Left lobe of liver (tissue), 2 donors: ENCODE measurements at regions not wholly inside any gene's neighbourhood (a gene's known extent, or its start where the extent isn't known, plus 50 kb on each side); places are given as distances from the start of the nearest gene placed in this dataset.

ENCODE experiments used
- ATAC-seq: fragments of 200-7000 bp; cut with Tn5 transposase; one replicate; pipeline ENCODE4 v1.9.1; 2020; ENCODE audit warnings: mild to moderate bottlenecking, moderate library complexity
- DNase-seq: peaks from one replicate; pipeline ENCODE4 v3.0.0-alpha.2; 2020; ENCODE audit warnings: low spot score
- donor health status: DM: no; HTN: no; CAD: no; lungs with moderate emphysema.
- donor health status: DM: no; HTN: yes; CAD: no.

DNA sequence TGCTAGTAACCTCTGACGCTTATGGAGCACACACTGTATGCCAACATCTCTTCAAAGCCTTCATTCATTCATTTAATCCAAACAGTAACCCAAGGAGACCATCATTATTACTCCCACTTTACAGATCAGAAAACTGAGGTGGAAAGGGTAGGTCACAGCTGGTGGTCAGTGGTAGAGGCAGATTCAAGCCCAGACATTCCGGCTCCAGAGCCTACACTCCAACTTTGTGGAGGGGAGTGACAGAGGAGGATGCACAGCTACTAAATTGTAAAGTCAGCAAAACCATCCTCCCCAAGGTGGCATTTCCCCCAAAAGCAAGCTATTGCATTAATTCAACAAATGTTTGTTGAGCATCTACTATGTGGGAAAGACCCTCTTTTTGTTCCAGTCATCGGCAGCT lies 110.5 kb upstream of the CPEB4 start:
- DNase-seq, result no peak

DNA sequence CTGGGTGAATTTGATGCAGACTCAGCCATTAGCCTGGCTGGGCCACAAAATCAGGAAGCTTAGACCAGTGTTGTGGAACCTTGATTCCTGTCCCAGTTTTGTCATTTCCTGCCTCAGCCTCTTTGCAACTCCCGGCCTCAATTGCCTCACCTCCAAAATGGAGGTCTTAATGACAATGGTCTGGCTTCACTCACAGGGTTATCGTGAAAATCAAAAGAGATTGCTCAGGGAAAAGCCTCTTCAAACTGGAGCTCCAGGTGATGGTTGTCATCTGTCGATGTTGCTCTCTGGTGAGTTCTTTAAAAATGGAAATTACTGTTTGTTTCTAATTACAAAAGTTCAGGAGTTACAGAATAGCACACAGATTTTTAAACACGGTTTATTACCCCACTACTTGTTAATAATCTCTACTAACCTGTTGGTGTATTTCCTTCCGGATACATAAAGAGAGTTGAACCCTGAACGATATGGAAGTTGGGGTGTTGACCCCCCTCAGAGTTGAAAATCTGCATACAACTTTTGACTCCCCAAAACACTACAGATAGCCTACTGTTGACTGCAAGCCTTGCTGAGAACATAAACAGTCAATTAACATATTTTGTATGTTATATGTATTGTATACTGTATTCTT lies 109.9 kb upstream of the CPEB4 start:
- DNase-seq (no peak), ATAC-seq (no peak)

More for the DNA sequence above, 110.5 kb upstream of the CPEB4 start:
- ATAC-seq, result no peak

DNA sequence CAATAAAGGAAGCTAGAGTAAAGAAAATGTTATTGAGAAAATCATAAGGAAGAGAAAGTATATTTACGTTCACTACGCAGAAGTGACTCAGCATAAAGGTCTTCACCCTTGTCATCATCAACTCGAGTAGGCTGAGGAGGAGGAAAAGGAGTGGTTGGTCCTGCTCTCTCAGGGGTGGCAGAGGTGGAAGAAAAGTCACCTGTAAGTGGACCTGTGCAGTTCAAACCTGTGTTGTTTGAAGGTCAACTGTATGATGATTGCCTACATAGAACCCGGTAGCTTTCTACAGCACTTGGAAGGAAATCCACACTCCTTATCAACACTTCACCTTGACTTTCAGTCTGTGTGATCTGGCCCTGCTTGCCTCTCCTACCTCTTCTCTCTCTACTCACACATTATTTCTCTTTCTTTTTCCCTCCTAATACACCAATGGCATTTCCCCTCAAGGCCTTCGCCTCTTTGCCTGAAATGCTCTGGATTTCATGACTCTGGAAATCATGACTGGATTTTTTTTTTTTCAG lies 109.3 kb upstream of the CPEB4 start:
- DNase-seq (no peak), ATAC-seq (no peak)

- DNase-seq, result no peak
- no peak for ATAC-seq
Observed at GRCh38 chr5:173780235-173781234, 107.6 kb upstream of the CPEB4 start.

DNA sequence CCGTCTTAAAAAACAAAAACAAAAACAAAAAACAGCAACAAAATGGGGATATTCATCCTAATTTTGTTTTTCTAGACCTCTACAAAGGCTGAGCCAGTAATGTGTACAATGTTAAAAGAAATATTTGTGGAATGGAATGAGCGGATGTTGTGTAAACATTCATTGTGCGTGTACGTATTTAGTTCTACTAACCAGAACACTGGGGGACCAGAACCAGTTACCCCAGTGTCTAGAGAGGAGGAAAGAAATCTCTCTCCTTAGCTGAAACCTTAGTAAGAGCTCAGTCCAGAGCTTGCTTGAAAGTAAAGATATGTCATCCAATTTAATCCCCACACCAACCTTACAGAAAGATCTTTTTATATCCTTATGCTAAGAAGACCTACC lies 106.7 kb upstream of the CPEB4 start:
- ATAC-seq (no peak), DNase-seq (no peak)

DNA sequence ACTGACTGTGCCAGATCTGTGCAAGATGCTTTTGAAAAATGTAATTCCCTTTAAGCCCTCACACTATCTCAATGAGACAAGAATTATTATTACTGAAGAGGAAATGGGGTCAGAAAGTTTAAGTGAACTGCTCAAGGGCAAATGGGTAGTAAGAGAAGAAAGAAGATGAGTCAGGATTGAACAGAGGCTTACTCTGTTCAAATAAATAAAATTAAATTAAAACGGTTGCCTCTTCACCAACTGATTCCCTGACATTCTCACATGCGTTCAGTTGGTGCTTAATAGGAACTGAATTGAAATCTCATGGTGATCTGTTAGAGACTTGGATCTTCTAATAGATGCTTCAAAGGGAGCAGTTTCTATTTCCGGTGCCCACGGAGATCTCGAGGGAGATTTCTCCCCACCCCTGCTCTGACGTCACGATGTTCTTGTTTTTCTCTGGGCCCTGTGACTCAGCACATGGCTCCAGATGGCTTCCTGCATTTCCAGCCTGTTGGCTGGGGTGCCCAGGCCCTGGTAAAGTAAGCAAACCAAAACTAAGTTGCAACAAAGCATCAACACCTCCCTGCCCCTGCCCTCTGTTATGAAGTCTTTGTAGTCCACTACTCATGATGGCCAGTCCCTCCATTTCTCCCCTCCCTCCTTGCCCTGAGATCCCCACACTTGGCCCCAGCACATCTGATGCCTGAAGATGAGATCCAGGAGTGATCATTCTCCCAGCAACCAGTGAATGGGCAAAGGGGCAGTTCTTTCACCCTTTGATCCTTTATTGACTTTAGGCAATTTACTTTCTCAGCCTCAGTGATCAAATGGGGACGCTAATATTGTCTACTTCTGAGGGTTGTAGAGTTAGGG lies 106.1 kb upstream of the CPEB4 start:
- peak; percentile 55 for ATAC-seq
- peak; percentile 67 for DNase-seq

GRCh38 chr5:173782671-173783101 lies 105.5 kb upstream of the CPEB4 start:
- DNase-seq, result no peak
- no peak for ATAC-seq

- DNase-seq, result no peak
Observed at GRCh38 chr5:173783371-173783770, 104.8 kb upstream of the CPEB4 start.

DNA sequence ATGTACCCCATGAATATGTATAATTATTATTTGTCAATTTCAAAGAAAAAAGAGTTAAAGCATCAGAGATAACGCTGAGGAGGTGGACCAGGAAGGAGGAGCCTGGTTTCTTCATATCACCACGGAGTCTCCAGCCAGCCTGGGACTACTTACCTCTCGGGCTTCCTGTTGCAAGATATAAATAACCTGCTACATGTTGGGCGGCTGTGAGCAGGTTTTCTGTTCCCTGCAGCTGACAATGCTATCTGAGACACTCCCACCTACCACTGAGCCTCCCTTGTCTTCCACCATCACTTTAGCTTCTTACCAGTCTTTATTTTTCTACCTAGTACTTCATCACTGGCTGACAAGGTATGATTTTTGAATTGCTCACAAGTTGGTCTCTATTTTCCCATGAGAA lies 102.7 kb upstream of the CPEB4 start:
- ATAC-seq, result no peak
- DNase-seq, result no peak

More at GRCh38 chr5:173783371-173783770, 104.8 kb upstream of the CPEB4 start:
- no peak for ATAC-seq

DNA sequence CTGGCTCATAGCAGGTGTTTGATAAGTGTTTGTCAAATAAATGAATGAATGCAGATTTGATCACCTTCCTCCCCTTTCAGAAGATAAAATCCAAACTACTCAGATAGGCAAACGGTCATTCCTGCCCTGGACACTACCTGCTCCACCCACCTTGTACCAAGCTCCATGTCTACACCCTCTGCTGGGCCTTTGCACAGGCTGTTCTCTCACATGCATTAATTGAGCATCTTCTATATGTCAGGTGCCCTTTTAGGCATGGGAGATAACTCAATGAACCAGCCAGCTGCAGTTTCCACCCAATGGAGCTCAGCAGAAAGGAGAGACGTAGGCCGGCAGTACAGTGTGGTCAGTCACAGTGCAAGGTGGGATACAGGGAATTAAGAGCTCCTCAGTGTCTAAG lies 102.3 kb upstream of the CPEB4 start:
- ATAC-seq (no peak), DNase-seq (no peak)

- DNase-seq (no peak), ATAC-seq (no peak)
Observed at GRCh38 chr5:173786286-173787187, 101.6 kb upstream of the CPEB4 start.

GRCh38 chr5:173789031-173789920 lies 98.9 kb upstream of the CPEB4 start:
- DNase-seq, result peak; percentile 97
- peak; percentile 73 for ATAC-seq

- no peak for ATAC-seq
- DNase-seq, result no peak
Observed at GRCh38 chr5:173790177-173790719, 97.9 kb upstream of the CPEB4 start.

DNA sequence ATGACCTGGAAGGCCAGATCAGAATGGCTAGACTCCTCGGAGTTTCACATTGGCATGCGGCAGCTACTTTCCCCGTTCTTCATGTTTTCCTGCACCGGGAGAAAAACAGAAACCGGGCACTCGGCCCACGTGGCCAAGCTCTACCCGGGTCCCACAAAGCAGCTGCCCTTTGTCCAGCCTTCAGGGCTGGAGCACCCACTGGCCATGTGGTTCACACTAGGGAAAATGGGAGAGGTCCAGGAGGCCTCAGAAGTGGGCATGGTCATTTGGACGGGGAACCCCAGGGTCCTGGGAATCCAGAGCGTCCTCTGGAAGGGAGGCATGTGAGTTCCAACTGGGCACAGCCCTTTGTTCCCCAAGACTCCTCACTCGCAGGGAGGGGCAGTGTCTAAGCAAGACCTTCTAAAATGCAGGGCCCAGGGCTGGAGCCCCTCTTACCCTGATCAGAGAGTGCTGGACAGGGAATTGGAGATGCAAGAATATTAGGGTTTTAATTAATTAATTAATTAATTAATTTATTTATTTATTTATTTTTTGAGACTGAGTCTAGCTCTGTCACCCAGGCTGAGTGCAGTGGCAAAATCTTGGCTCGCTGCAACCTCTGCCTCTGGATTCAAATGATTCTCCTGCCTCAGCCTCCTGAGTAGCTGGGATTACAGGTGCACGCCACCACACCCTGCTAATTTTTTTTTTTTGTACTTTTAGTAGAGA lies 97.2 kb upstream of the CPEB4 start:
- ATAC-seq (peak; percentile 30), DNase-seq (peak; percentile 89)

GRCh38 chr5:173791878-173792277 lies 96.3 kb upstream of the CPEB4 start:
- ATAC-seq (peak; percentile 56), DNase-seq (peak; percentile 82)

- DNase-seq, result no peak
Observed at GRCh38 chr5:173792781-173793547, 95.2 kb upstream of the CPEB4 start.

More at GRCh38 chr5:173792781-173793547, 95.2 kb upstream of the CPEB4 start:
- ATAC-seq, result no peak
